ENCODE measurements at regions not wholly inside any gene's neighbourhood (a gene's known extent, or its start where the extent isn't known, plus 50 kb on each side); places are given as distances from the start of the nearest gene placed in this dataset.

GRCh38 chr2:150919901-150920300, 341.8 kb downstream of the RBM43 start:
- no peak for DNase-seq (ENCODE audit: low spot score in 2 of 2)
- no peak overlapping the region for H3K27ac Mint-ChIP-seq
- no peaks in the 10 kb centered on the region for H3K4me1 Mint-ChIP-seq
- H3K27me3 Mint-ChIP-seq, result no peaks in the 10 kb centered on the region
- peaks cover 3% of the 10 kb centered on the region for H3K9me3 Mint-ChIP-seq
- H3K36me3 Mint-ChIP-seq, result no peaks in the 10 kb centered on the region
- no peak overlapping the region for H3K4me3 Mint-ChIP-seq
- no peak for ATAC-seq (ENCODE audit: low read depth)

- H3K27me3 Mint-ChIP-seq, result no peaks in the 10 kb centered on the region
Observed at GRCh38 chr2:150917961-150918713, 343.5 kb downstream of the RBM43 start.

GRCh38 chr2:150916467-150917396, 344.9 kb downstream of the RBM43 start:
- Mint-ChIP-seq H3K27ac (no peak overlapping the region), H3K9me3 (peaks cover 6% of the 10 kb centered on the region), H3K4me1 (no peaks in the 10 kb centered on the region), H3K27me3 (no peaks in the 10 kb centered on the region), H3K4me3 (no peak overlapping the region), H3K36me3 (no peaks in the 10 kb centered on the region)
- no peak for ATAC-seq (ENCODE audit: low read depth)
- DNase-seq (ENCODE audit: low spot score in 2 of 2), result no peak

More at GRCh38 chr2:150917961-150918713, 343.5 kb downstream of the RBM43 start:
- DNase-seq (ENCODE audit: low spot score in 2 of 2) (no peak), ATAC-seq (ENCODE audit: low read depth) (no peak)
- no peaks in the 10 kb centered on the region for H3K36me3 Mint-ChIP-seq
- no peak overlapping the region for H3K27ac Mint-ChIP-seq
- no peaks in the 10 kb centered on the region for H3K4me1 Mint-ChIP-seq
- H3K9me3 Mint-ChIP-seq, result peaks cover 6% of the 10 kb centered on the region
- no peak overlapping the region for H3K4me3 Mint-ChIP-seq

- DNase-seq (ENCODE audit: low spot score in 2 of 2) (no peak), ATAC-seq (ENCODE audit: low read depth) (no peak)
- no peaks in the 10 kb centered on the region for H3K36me3 Mint-ChIP-seq
- H3K9me3 Mint-ChIP-seq, result peaks cover 5% of the 10 kb centered on the region
- no peaks in the 10 kb centered on the region for H3K4me1 Mint-ChIP-seq
- H3K27ac Mint-ChIP-seq, result no peak overlapping the region
- H3K4me3 Mint-ChIP-seq, result no peak overlapping the region
- H3K27me3 Mint-ChIP-seq, result peaks cover 1% of the 10 kb centered on the region
Observed at GRCh38 chr2:150911766-150912280, 349.8 kb downstream of the RBM43 start.

DNA sequence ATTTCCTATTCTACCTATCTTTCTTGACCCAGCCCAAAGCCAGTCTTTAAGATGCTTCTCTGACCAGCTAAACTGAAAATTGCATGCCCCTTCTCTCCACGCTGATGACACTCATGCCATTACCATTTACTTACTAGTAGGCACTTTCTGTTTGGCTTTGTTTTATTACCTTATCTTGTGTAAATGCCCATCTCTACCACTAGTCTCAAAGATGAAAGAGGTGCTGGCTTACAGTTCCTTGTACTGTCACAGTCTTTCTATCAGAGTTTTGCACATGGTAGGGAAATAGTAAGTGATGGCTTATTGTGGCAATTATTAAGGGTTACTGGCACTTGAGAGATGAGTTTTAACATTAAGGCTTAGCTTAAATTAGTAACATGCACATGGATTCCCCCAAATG, 352.1 kb downstream of the RBM43 start:
- ATAC-seq (ENCODE audit: low read depth), result no peak
- Mint-ChIP-seq H3K9me3 (peaks cover 5% of the 10 kb centered on the region), H3K27me3 (peaks cover 1% of the 10 kb centered on the region), H3K4me1 (no peaks in the 10 kb centered on the region), H3K27ac (no peak overlapping the region), H3K36me3 (no peaks in the 10 kb centered on the region), H3K4me3 (no peak overlapping the region)
- no peak for DNase-seq (ENCODE audit: low spot score in 2 of 2)

- Mint-ChIP-seq H3K4me1 (no peaks in the 10 kb centered on the region), H3K27ac (no peak overlapping the region), H3K4me3 (no peak overlapping the region), H3K27me3 (peaks cover 1% of the 10 kb centered on the region), H3K36me3 (no peaks in the 10 kb centered on the region), H3K9me3 (peaks cover 3% of the 10 kb centered on the region)
- no peak for ATAC-seq (ENCODE audit: low read depth)
- no peak for DNase-seq (ENCODE audit: low spot score in 2 of 2)
Observed at GRCh38 chr2:150909090-150909489, 352.6 kb downstream of the RBM43 start.

DNA sequence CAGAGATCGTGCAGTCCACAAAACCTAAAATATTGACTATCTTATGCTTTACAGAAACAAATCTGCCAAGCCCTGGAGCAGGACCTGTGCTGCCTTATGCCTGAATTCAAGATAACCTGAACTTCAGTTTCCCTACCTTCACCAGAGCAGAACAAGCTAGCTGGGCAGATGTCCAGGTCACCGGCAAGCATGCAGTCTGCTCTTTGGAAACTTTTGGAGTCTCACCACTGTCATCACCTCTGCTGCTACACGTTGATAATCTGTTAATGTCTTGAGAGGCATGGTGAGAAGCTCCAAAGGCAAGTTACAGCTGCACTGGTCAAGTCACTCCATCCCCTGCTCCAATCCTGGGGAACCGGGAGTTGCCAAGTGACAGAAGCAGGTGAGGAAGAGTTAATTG, 354.2 kb downstream of the RBM43 start:
- H3K27me3 Mint-ChIP-seq, result peaks cover 1% of the 10 kb centered on the region

DNA sequence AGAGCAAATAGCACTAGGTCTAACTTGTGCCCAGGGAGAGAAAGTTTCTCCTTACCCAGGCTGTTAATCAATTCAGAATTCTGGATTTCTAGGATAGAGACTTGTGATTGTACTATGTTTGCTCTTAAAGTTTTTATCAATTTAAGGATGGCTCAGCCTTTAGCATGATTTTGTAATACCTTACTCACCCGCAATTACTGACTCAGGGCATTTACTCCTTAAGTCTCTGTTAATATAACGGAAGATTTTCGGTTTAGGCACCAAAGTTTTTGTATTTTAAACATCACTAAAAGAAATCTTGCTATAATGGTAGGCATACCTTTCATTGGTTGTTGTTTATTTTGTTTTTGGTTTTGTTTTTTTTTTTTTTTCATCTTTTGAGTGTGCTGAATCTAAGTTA, 358.2 kb downstream of the RBM43 start:
- peaks cover 1% of the 10 kb centered on the region for H3K27me3 Mint-ChIP-seq
- no peak for ATAC-seq (ENCODE audit: low read depth)
- no peak overlapping the region for H3K4me3 Mint-ChIP-seq
- no peaks in the 10 kb centered on the region for H3K36me3 Mint-ChIP-seq
- H3K27ac Mint-ChIP-seq, result no peak overlapping the region
- H3K4me1 Mint-ChIP-seq, result no peaks in the 10 kb centered on the region
- no peak for DNase-seq (ENCODE audit: low spot score in 2 of 2)
- H3K9me3 Mint-ChIP-seq, result peaks cover 7% of the 10 kb centered on the region

More for the DNA sequence above, 354.2 kb downstream of the RBM43 start:
- DNase-seq (ENCODE audit: low spot score in 2 of 2) (no peak), ATAC-seq (ENCODE audit: low read depth) (no peak)
- Mint-ChIP-seq H3K27ac (no peak overlapping the region), H3K36me3 (no peaks in the 10 kb centered on the region), H3K4me3 (no peak overlapping the region), H3K9me3 (peaks cover 3% of the 10 kb centered on the region), H3K4me1 (no peaks in the 10 kb centered on the region)

DNA sequence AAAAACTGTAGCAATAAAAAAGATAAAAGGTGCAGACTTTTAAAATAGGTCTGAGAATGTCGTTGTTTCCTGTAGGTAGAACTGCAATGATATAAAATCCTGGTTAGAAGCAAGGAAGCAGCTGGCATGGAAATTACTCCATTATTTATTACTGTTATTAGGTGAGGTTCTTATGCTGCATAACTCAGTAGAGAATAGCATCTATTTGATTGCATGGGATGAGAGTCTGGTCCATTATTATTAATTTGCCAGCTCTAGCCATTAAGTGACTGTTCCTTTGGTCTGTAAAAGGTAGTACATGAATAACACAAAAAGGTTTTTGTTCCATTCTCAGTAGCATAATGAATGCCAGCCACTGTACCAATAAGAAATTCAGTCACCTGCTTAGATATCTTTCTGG, 358.6 kb downstream of the RBM43 start:
- Mint-ChIP-seq H3K27me3 (no peaks in the 10 kb centered on the region), H3K36me3 (no peaks in the 10 kb centered on the region), H3K27ac (no peak overlapping the region), H3K4me3 (no peak overlapping the region), H3K4me1 (no peaks in the 10 kb centered on the region), H3K9me3 (peaks cover 7% of the 10 kb centered on the region)
- ATAC-seq (ENCODE audit: low read depth), result no peak
- no peak for DNase-seq (ENCODE audit: low spot score in 2 of 2)

GRCh38 chr2:150900913-150901312, 360.8 kb downstream of the RBM43 start:
- H3K27ac Mint-ChIP-seq, result no peak overlapping the region

DNA sequence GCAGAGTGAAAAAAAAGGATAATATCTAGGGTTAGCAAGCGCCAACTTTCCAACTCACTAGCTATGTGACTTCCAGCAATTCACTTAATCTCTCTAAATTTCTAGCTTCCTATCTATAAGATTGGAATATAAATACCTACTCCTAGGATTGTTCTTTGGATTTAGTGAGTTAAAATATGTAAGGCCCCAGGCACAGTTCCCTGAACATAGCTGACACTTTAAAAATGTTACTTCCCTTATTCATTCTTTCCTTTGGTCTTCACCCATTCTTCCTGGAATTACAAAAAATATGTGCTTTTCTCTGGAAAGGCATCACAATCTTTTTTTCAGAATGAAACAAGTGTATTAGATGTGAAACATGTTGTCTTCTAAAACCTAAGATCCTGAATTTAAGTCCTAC, 365.7 kb downstream of the RBM43 start:
- no peak for ATAC-seq (ENCODE audit: low read depth)
- H3K4me1 Mint-ChIP-seq, result no peaks in the 10 kb centered on the region
- H3K27me3 Mint-ChIP-seq, result no peaks in the 10 kb centered on the region
- no peak overlapping the region for H3K4me3 Mint-ChIP-seq
- H3K9me3 Mint-ChIP-seq, result peaks cover 8% of the 10 kb centered on the region
- H3K36me3 Mint-ChIP-seq, result no peaks in the 10 kb centered on the region
- H3K27ac Mint-ChIP-seq, result no peak overlapping the region
- DNase-seq (ENCODE audit: low spot score in 2 of 2), result no peak

More at GRCh38 chr2:150900913-150901312, 360.8 kb downstream of the RBM43 start:
- Mint-ChIP-seq H3K4me1 (no peaks in the 10 kb centered on the region), H3K36me3 (no peaks in the 10 kb centered on the region), H3K9me3 (peaks cover 8% of the 10 kb centered on the region), H3K27me3 (no peaks in the 10 kb centered on the region), H3K4me3 (no peak overlapping the region)
- ATAC-seq (ENCODE audit: low read depth), result no peak
- no peak for DNase-seq (ENCODE audit: low spot score in 2 of 2)

- DNase-seq (ENCODE audit: low spot score in 2 of 2) (no peak), ATAC-seq (ENCODE audit: low read depth) (no peak)
- H3K4me3 Mint-ChIP-seq, result no peak overlapping the region
- no peaks in the 10 kb centered on the region for H3K4me1 Mint-ChIP-seq
- H3K27me3 Mint-ChIP-seq, result peaks cover 2% of the 10 kb centered on the region
- no peaks in the 10 kb centered on the region for H3K36me3 Mint-ChIP-seq
- no peak overlapping the region for H3K27ac Mint-ChIP-seq
- peaks cover 6% of the 10 kb centered on the region for H3K9me3 Mint-ChIP-seq
Observed at GRCh38 chr2:150889141-150889540, 372.5 kb downstream of the RBM43 start.

GRCh38 chr2:150888337-150888736, 373.3 kb downstream of the RBM43 start:
- no peak for DNase-seq (ENCODE audit: low spot score in 2 of 2)
- peaks cover 4% of the 10 kb centered on the region for H3K9me3 Mint-ChIP-seq
- peaks cover 2% of the 10 kb centered on the region for H3K27me3 Mint-ChIP-seq
- no peaks in the 10 kb centered on the region for H3K36me3 Mint-ChIP-seq
- no peak overlapping the region for H3K27ac Mint-ChIP-seq
- no peaks in the 10 kb centered on the region for H3K4me1 Mint-ChIP-seq
- no peak for ATAC-seq (ENCODE audit: low read depth)
- no peak overlapping the region for H3K4me3 Mint-ChIP-seq

DNA sequence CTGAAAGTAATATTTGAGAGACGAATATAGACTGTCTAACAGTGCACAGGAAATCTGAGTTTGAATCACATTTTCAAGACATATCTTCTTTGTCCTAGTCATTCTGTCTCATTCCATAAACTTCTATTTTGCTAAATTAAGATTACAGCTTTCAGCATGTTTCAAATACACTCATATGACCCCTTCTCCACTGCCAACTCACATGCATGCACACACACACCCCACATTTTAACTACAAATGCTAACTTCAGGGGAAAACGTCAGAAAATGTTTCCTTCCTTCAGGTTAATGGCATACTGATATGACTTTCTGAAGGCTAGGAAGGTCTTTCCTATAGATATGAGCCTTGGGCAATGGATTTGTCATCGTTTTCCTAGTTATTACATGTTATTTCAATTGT, 373.7 kb downstream of the RBM43 start:
- peaks cover 2% of the 10 kb centered on the region for H3K27me3 Mint-ChIP-seq
- H3K27ac Mint-ChIP-seq, result no peak overlapping the region
- no peaks in the 10 kb centered on the region for H3K4me1 Mint-ChIP-seq
- H3K4me3 Mint-ChIP-seq, result no peak overlapping the region
- no peak for DNase-seq (ENCODE audit: low spot score in 2 of 2)
- H3K9me3 Mint-ChIP-seq, result peaks cover 4% of the 10 kb centered on the region
- ATAC-seq (ENCODE audit: low read depth), result no peak
- H3K36me3 Mint-ChIP-seq, result no peaks in the 10 kb centered on the region

Data from memory B cell (primary cell).